GM23338 (cell line): ENCODE measurements at regions not wholly inside any gene's neighbourhood (a gene's known extent, or its start where the extent isn't known, plus 50 kb on each side); places are given as distances from the start of the nearest gene placed in this dataset.

Source experiments
- ATAC-seq: fragments of 200-7000 bp; cut with Tn5 transposase; 3 replicates; pipeline ENCODE4 v1.9.1; 2020
- DNase-seq: peaks from one replicate; pipeline ENCODE4 v3.0.0-alpha.2; 2015; ENCODE audit warnings: low spot score
- H2AFZ ChIP-seq: fragments of 200-600 bp; sonication (generic); 2 replicates; pipeline ENCODE4 v1.8.0; 2016; ENCODE audit warnings: antibody characterized with exemption, mild to moderate bottlenecking, moderate library complexity
- H3F3A ChIP-seq: fragments of 200-600 bp; sonication (generic); replicated peaks from 2 replicates; pipeline ENCODE4 v1.8.0; 2017; ENCODE audit warnings: antibody characterized with exemption, mixed run types, low read depth
- H3K27ac ChIP-seq: fragments of 200-600 bp; sonication (generic); 2 replicates; pipeline ENCODE4 v1.6.1; 2016; ENCODE audit warnings: low read depth
- H3K27me3 ChIP-seq: fragments of 200-600 bp; sonication (generic); 2 replicates; pipeline ENCODE4 v1.8.0; 2016; ENCODE audit warnings: mild to moderate bottlenecking, mixed run types, moderate library complexity; ENCODE audit not compliant: insufficient read depth
- H3K36me3 ChIP-seq: fragments of 200-600 bp; sonication (generic); 2 replicates; pipeline ENCODE4 v1.8.0; 2016; ENCODE audit warnings: mild to moderate bottlenecking; ENCODE audit not compliant: insufficient read depth
- H3K4me1 ChIP-seq: fragments of 200-600 bp; sonication (generic); 2 replicates; pipeline ENCODE4 v1.8.0; 2016; ENCODE audit warnings: mild to moderate bottlenecking, moderate library complexity; ENCODE audit not compliant: insufficient read depth
- H3K4me2 ChIP-seq: fragments of 200-600 bp; sonication (generic); 2 replicates; pipeline ENCODE4 v1.7.1; 2017; ENCODE audit warnings: mixed run types
- H3K4me3 ChIP-seq: fragments of 200-600 bp; sonication (generic); 2 replicates; pipeline ENCODE4 v1.6.1; 2016; ENCODE audit warnings: mixed run types
- H3K79me2 ChIP-seq: fragments of 200-600 bp; sonication (generic); replicated peaks from 2 replicates; pipeline ENCODE4 v1.8.0; 2017; ENCODE audit warnings: mild to moderate bottlenecking; ENCODE audit not compliant: insufficient read depth
- H3K9me2 ChIP-seq: fragments of 200-600 bp; sonication (generic); 2 replicates; pipeline ENCODE4 v1.8.0; 2017; ENCODE audit not compliant: insufficient read depth
- H4K20me1 ChIP-seq: fragments of 200-600 bp; sonication (generic); replicated peaks from 2 replicates; pipeline ENCODE4 v1.8.0; 2017; ENCODE audit warnings: mild to moderate bottlenecking; ENCODE audit not compliant: insufficient read depth
- H3K27ac Mint-ChIP-seq: 2 replicates; pipeline ENCODE4 v1.8.0; 2020; ENCODE audit warnings: inconsistent platforms, mild to moderate bottlenecking, moderate library complexity, mixed read lengths
- H3K27me3 Mint-ChIP-seq: 3 replicates; pipeline ENCODE4 v1.8.0; 2022; ENCODE audit warnings: low read depth, mild to moderate bottlenecking, moderate library complexity, mixed read lengths, inconsistent platforms; ENCODE audit not compliant: insufficient read depth, poor library complexity
- H3K36me3 Mint-ChIP-seq: 3 replicates; pipeline ENCODE4 v1.8.0; 2021; ENCODE audit warnings: low read depth, mild to moderate bottlenecking, inconsistent platforms, moderate library complexity, mixed read lengths
- H3K4me1 Mint-ChIP-seq: 3 replicates; pipeline ENCODE4 v1.8.0; 2020; ENCODE audit warnings: mild to moderate bottlenecking, inconsistent platforms, mixed read lengths
- H3K4me3 Mint-ChIP-seq: 3 replicates; pipeline ENCODE4 v1.8.0; 2021; ENCODE audit warnings: moderate library complexity, mild to moderate bottlenecking, inconsistent platforms, mixed read lengths
- H3K9me3 Mint-ChIP-seq: 3 replicates; pipeline ENCODE4 v1.8.0; 2020; ENCODE audit warnings: moderate library complexity, mild to moderate bottlenecking, inconsistent platforms, mixed read lengths
- CREB1 ChIP-seq: fragments of 250-450 bp; sonication (Bioruptor Pico); IDR thresholded peaks from 2 replicates; pipeline ENCODE4 v1.5.0; 2020; ENCODE audit warnings: low read depth, mild to moderate bottlenecking, moderate library complexity
- EZH2 ChIP-seq: fragments of 200-600 bp; sonication (generic); IDR thresholded peaks from one replicate; pipeline ENCODE4 v1.8.0; 2017; ENCODE audit warnings: antibody characterized with exemption, mild to moderate bottlenecking, low read depth; ENCODE audit not compliant: unreplicated experiment
- EZH2phosphoT487 ChIP-seq: fragments of 200-600 bp; sonication (generic); IDR thresholded peaks from one replicate; pipeline ENCODE4 v1.8.1; 2018; ENCODE audit warnings: antibody characterized with exemption; ENCODE audit not compliant: unreplicated experiment
- JUNB ChIP-seq: IDR thresholded peaks from one replicate; pipeline ENCODE4 v1.6.1; 2016; ENCODE audit warnings: antibody characterized with exemption; ENCODE audit not compliant: unreplicated experiment
- POLR2AphosphoS5 ChIP-seq: IDR thresholded peaks from 2 replicates; pipeline ENCODE4 v1.6.1; 2016; ENCODE audit warnings: antibody characterized with exemption, low read depth
- STAT1 ChIP-seq: IDR thresholded peaks from one replicate; pipeline ENCODE4 v1.6.1; 2016; ENCODE audit warnings: antibody characterized with exemption; ENCODE audit not compliant: unreplicated experiment
- ZNF114 ChIP-seq: fragments of 250-450 bp; sonication (Bioruptor Pico); IDR thresholded peaks from 2 replicates; pipeline ENCODE4 v1.5.0; 2020; ENCODE audit warnings: mild to moderate bottlenecking, moderate library complexity
- ZNF331 ChIP-seq: fragments of 250-450 bp; sonication (Bioruptor Pico); IDR thresholded peaks from 2 replicates; pipeline ENCODE4 v1.5.0; 2020; ENCODE audit warnings: low read depth, mild to moderate bottlenecking, moderate library complexity
- TF ChIP-seq, protein P1 (sequence below): IDR thresholded peaks from 2 replicates; pipeline ENCODE4 v1.6.1; 2016; ENCODE audit warnings: antibody characterized with exemption
- TF ChIP-seq, protein P2 (sequence below): IDR thresholded peaks from one replicate; pipeline ENCODE4 v1.6.1; 2018; ENCODE audit warnings: antibody characterized with exemption; ENCODE audit not compliant: unreplicated experiment
- TF ChIP-seq, protein P3 (sequence below): fragments of 250-450 bp; sonication (Bioruptor Pico); IDR thresholded peaks from 2 replicates; pipeline ENCODE4 v1.5.0; 2020; ENCODE audit warnings: mild to moderate bottlenecking, moderate library complexity

DNA sequence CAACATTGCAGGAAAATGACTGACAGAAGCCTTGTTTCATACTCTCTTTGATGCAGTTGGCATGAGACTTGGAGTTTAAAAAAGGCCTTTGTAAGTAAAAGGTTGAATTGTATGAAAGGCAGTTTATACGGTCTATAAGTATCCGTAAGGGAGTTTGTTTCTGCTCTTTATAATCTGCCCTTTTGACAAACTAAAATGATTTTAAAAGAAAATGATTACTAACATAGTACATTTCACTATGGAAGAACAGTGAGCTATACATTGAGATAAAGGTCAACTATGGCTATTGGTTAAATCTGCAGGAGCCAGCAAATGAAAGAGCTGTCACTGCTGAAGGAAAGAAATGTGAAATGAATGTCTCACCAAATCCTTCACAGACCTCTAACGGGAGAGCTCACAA is 296.1 kb upstream of the SLITRK6 start (continued):
- TF ChIP-seq ZNF331 (CRISPR knock-in tag) = no peak

DNA sequence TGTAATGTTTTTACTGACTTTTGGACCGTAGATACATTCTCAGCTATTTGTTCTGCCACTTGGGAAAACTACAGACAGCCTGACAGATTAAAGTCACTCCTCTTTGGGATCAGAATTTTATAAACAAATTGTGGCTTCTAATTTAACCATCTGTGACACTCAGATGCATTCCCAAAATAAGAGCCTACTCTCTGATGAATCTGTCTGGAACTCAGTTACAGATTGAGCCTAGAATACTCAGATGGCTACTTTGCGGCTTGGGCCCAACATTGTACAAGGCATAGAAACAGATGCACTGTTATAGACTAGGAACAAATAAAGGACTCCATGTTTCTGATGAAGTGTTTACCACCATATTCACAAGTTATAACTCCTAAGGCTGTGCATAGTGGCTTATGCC is 291.0 kb upstream of the SLITRK6 start:
- Histone ChIP-seq H3F3A (no peaks in the 10 kb centered on the region), H3K9me2 (no peaks in the 10 kb centered on the region), H3K4me3 (no peak overlapping the region), H3K4me2 (no peak overlapping the region), H4K20me1 (no peaks in the 10 kb centered on the region; the same call in 1 of the 2 replicates), H3K36me3 (no peaks in the 10 kb centered on the region), H2AFZ (no peak overlapping the region), H3K27me3 (no peaks in the 10 kb centered on the region), H3K4me1 (no peaks in the 10 kb centered on the region), H3K79me2 (no peaks in the 10 kb centered on the region), H3K27ac (no peak overlapping the region)
- ATAC-seq = no peak
- DNase-seq = no peak
- Mint-ChIP-seq H3K9me3 (no peaks in the 10 kb centered on the region), H3K27me3 (peaks cover 2% of the 10 kb centered on the region), H3K4me3 (no peak overlapping the region), H3K36me3 (no peaks in the 10 kb centered on the region), H3K27ac (no peak overlapping the region), H3K4me1 (no peaks in the 10 kb centered on the region)
- no peak for TF ChIP-seq ZNF331 (CRISPR knock-in tag)

DNA sequence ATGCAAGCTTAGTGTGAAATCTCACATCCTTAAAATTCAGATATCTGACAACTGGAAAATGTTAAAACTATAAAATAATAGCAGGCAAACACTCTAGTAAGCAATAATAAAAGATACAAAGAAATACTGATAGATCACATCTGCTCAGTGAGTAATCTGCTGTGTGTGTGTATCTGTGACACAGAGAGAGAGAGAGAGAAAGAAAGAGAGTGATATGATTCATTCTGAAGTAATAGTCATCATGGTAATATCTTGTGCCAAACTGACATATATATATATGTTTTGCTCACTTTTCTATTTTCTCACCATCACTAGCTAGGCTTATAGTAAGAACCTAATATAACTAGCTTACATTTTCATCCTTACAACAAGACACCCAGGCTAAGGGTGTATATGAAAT is 288.0 kb upstream of the SLITRK6 start:
- Mint-ChIP-seq H3K4me1 (no peaks in the 10 kb centered on the region), H3K27ac (no peak overlapping the region), H3K36me3 (no peaks in the 10 kb centered on the region), H3K9me3 (no peaks in the 10 kb centered on the region), H3K4me3 (no peak overlapping the region), H3K27me3 (peaks cover 2% of the 10 kb centered on the region)
- H3K4me1 ChIP-seq = no peaks in the 10 kb centered on the region
- ATAC-seq = no peak
- no peaks in the 10 kb centered on the region for H3F3A ChIP-seq
- no peak overlapping the region for H3K4me2 ChIP-seq
- no peak for DNase-seq
- no peak overlapping the region for H3K4me3 ChIP-seq
- no peaks in the 10 kb centered on the region for H3K27me3 ChIP-seq
- H3K79me2 ChIP-seq = no peaks in the 10 kb centered on the region
- no peaks in the 10 kb centered on the region for H3K9me2 ChIP-seq
- H3K36me3 ChIP-seq = no peaks in the 10 kb centered on the region
- no peaks in the 10 kb centered on the region for H4K20me1 ChIP-seq
- H2AFZ ChIP-seq = no peak overlapping the region
- no peak overlapping the region for H3K27ac ChIP-seq
- TF ChIP-seq EZH2 (no peak), ZNF331 (CRISPR knock-in tag) (no peak), ZNF114 (CRISPR knock-in tag) (no peak), JUNB (no peak), POLR2AphosphoS5 (no peak), STAT1 (no peak), CREB1 (no peak), EZH2phosphoT487 (no peak)
- TF ChIP-seq, protein P1, sequence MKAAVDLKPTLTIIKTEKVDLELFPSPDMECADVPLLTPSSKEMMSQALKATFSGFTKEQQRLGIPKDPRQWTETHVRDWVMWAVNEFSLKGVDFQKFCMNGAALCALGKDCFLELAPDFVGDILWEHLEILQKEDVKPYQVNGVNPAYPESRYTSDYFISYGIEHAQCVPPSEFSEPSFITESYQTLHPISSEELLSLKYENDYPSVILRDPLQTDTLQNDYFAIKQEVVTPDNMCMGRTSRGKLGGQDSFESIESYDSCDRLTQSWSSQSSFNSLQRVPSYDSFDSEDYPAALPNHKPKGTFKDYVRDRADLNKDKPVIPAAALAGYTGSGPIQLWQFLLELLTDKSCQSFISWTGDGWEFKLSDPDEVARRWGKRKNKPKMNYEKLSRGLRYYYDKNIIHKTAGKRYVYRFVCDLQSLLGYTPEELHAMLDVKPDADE = no peak
- TF ChIP-seq, protein P2, sequence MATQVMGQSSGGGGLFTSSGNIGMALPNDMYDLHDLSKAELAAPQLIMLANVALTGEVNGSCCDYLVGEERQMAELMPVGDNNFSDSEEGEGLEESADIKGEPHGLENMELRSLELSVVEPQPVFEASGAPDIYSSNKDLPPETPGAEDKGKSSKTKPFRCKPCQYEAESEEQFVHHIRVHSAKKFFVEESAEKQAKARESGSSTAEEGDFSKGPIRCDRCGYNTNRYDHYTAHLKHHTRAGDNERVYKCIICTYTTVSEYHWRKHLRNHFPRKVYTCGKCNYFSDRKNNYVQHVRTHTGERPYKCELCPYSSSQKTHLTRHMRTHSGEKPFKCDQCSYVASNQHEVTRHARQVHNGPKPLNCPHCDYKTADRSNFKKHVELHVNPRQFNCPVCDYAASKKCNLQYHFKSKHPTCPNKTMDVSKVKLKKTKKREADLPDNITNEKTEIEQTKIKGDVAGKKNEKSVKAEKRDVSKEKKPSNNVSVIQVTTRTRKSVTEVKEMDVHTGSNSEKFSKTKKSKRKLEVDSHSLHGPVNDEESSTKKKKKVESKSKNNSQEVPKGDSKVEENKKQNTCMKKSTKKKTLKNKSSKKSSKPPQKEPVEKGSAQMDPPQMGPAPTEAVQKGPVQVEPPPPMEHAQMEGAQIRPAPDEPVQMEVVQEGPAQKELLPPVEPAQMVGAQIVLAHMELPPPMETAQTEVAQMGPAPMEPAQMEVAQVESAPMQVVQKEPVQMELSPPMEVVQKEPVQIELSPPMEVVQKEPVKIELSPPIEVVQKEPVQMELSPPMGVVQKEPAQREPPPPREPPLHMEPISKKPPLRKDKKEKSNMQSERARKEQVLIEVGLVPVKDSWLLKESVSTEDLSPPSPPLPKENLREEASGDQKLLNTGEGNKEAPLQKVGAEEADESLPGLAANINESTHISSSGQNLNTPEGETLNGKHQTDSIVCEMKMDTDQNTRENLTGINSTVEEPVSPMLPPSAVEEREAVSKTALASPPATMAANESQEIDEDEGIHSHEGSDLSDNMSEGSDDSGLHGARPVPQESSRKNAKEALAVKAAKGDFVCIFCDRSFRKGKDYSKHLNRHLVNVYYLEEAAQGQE = no peak
- TF ChIP-seq, protein P3, sequence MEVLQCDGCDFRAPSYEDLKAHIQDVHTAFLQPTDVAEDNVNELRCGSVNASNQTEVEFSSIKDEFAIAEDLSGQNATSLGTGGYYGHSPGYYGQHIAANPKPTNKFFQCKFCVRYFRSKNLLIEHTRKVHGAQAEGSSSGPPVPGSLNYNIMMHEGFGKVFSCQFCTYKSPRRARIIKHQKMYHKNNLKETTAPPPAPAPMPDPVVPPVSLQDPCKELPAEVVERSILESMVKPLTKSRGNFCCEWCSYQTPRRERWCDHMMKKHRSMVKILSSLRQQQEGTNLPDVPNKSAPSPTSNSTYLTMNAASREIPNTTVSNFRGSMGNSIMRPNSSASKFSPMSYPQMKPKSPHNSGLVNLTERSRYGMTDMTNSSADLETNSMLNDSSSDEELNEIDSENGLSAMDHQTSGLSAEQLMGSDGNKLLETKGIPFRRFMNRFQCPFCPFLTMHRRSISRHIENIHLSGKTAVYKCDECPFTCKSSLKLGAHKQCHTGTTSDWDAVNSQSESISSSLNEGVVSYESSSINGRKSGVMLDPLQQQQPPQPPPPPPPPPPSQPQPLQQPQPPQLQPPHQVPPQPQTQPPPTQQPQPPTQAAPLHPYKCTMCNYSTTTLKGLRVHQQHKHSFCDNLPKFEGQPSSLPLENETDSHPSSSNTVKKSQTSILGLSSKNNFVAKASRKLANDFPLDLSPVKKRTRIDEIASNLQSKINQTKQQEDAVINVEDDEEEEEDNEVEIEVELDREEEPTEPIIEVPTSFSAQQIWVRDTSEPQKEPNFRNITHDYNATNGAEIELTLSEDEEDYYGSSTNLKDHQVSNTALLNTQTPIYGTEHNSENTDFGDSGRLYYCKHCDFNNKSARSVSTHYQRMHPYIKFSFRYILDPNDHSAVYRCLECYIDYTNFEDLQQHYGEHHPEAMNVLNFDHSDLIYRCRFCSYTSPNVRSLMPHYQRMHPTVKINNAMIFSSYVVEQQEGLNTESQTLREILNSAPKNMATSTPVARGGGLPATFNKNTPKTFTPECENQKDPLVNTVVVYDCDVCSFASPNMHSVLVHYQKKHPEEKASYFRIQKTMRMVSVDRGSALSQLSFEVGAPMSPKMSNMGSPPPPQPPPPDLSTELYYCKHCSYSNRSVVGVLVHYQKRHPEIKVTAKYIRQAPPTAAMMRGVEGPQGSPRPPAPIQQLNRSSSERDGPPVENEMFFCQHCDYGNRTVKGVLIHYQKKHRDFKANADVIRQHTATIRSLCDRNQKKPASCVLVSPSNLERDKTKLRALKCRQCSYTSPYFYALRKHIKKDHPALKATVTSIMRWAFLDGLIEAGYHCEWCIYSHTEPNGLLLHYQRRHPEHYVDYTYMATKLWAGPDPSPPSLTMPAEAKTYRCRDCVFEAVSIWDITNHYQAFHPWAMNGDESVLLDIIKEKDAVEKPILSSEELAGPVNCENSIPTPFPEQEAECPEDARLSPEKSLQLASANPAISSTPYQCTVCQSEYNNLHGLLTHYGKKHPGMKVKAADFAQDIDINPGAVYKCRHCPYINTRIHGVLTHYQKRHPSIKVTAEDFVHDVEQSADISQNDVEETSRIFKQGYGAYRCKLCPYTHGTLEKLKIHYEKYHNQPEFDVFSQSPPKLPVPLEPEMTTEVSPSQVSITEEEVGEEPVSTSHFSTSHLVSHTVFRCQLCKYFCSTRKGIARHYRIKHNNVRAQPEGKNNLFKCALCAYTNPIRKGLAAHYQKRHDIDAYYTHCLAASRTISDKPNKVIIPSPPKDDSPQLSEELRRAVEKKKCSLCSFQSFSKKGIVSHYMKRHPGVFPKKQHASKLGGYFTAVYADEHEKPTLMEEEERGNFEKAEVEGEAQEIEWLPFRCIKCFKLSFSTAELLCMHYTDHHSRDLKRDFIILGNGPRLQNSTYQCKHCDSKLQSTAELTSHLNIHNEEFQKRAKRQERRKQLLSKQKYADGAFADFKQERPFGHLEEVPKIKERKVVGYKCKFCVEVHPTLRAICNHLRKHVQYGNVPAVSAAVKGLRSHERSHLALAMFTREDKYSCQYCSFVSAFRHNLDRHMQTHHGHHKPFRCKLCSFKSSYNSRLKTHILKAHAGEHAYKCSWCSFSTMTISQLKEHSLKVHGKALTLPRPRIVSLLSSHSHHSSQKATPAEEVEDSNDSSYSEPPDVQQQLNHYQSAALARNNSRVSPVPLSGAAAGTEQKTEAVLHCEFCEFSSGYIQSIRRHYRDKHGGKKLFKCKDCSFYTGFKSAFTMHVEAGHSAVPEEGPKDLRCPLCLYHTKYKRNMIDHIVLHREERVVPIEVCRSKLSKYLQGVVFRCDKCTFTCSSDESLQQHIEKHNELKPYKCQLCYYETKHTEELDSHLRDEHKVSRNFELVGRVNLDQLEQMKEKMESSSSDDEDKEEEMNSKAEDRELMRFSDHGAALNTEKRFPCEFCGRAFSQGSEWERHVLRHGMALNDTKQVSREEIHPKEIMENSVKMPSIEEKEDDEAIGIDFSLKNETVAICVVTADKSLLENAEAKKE (CRISPR knock-in tag) = no peak
